Colonic mucosa (tissue), 4 donors: ENCODE measurements at regions not wholly inside any gene's neighbourhood (a gene's known extent, or its start where the extent isn't known, plus 50 kb on each side); places are given as distances from the start of the nearest gene placed in this dataset.

ENCODE experiments used
- DNase-seq: peaks from one replicate; pipeline ENCODE4 v3.0.0-alpha.2; 2020
- H3K27ac ChIP-seq: fragments of 200-600 bp; one replicate; pipeline ENCODE4 v1.8.0; 2021
- H3K27me3 ChIP-seq: fragments of 200-600 bp; one replicate; pipeline ENCODE4 v1.8.0; 2021
- H3K36me3 ChIP-seq: fragments of 200-600 bp; one replicate; pipeline ENCODE4 v1.8.0; 2021
- H3K4me1 ChIP-seq: fragments of 200-600 bp; one replicate; pipeline ENCODE4 v1.8.0; 2021; ENCODE audit warnings: mild to moderate bottlenecking
- H3K4me3 ChIP-seq: fragments of 200-600 bp; one replicate; pipeline ENCODE4 v1.8.0; 2021
- H3K9ac ChIP-seq, 2 donors: one replicate each; pipeline ENCODE4 v1.7.0; 2013; ENCODE audit warnings: control low read depth in 2 of 2, low read depth in 2 of 2, low read length in 2 of 2
- H3K9me3 ChIP-seq: fragments of 200-600 bp; one replicate; pipeline ENCODE4 v1.8.0; 2021
- intact Hi-C: fragments of 100-400 bp; cut with DNase I; formaldehyde crosslinking; loops from one replicate; pipeline ENCODE4 v1.14.1; 2022
- TF ChIP-seq, protein P1 (sequence below): fragments of 200-600 bp; IDR thresholded peaks from one replicate; pipeline ENCODE4 v1.8.0; 2022; ENCODE audit warnings: antibody characterized with exemption, mild to moderate bottlenecking
- donor health status: healthy.
- donor health status: DM: no; HTN: no; CAD: no.
- donor health status: DM: no; HTN: no; CAD: no.

DNA sequence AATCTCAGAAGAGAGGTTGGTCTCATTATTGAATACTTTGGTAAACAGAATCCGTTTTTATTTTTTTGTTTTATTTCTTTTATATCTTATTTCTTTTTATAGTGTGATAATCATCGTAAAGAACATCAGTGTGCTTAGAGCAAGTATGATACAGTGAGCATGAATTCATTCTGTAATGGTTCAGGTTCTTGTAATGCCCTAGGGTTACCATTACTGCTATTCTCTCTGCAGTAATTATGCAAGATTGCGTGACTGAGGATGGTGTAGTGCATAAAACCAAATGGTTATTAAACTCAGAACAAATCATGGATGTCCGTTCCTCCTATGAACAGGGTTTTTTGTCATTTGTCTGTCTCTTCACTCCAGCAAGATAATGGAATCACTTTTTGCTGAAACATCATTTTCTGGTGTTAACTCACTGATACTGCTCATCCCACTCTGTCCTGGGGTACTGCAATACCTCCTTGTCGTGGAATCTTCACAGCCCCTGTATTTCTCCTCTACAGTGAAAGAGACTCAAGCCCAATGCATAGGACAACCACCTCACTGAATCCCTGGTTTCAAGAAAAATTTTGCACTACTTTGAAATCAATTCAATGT, 274.8 kb upstream of the ST6GAL2 start:
- Histone ChIP-seq H3K36me3 (no peaks in the 10 kb centered on the region), H3K4me1 (no peaks in the 10 kb centered on the region), H3K9me3 (no peaks in the 10 kb centered on the region), H3K4me3 (no peak overlapping the region), H3K9ac (no peak overlapping the region), H3K27ac (no peak overlapping the region), H3K27me3 (no peaks in the 10 kb centered on the region)
- intact Hi-C loops: no loop called here
- TF ChIP-seq, protein P1, sequence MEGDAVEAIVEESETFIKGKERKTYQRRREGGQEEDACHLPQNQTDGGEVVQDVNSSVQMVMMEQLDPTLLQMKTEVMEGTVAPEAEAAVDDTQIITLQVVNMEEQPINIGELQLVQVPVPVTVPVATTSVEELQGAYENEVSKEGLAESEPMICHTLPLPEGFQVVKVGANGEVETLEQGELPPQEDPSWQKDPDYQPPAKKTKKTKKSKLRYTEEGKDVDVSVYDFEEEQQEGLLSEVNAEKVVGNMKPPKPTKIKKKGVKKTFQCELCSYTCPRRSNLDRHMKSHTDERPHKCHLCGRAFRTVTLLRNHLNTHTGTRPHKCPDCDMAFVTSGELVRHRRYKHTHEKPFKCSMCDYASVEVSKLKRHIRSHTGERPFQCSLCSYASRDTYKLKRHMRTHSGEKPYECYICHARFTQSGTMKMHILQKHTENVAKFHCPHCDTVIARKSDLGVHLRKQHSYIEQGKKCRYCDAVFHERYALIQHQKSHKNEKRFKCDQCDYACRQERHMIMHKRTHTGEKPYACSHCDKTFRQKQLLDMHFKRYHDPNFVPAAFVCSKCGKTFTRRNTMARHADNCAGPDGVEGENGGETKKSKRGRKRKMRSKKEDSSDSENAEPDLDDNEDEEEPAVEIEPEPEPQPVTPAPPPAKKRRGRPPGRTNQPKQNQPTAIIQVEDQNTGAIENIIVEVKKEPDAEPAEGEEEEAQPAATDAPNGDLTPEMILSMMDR: no peak
- no peak for DNase-seq

GRCh38 chr2:107168141-107168540, 282.2 kb upstream of the ST6GAL2 start:
- Histone ChIP-seq H3K27ac (no peak overlapping the region), H3K9me3 (no peaks in the 10 kb centered on the region), H3K27me3 (no peaks in the 10 kb centered on the region), H3K4me1 (no peaks in the 10 kb centered on the region), H3K9ac (no peak overlapping the region), H3K4me3 (no peak overlapping the region), H3K36me3 (no peaks in the 10 kb centered on the region)
- no peak for DNase-seq
- TF ChIP-seq, protein P1: no peak
- intact Hi-C loops: no loop called here

DNA sequence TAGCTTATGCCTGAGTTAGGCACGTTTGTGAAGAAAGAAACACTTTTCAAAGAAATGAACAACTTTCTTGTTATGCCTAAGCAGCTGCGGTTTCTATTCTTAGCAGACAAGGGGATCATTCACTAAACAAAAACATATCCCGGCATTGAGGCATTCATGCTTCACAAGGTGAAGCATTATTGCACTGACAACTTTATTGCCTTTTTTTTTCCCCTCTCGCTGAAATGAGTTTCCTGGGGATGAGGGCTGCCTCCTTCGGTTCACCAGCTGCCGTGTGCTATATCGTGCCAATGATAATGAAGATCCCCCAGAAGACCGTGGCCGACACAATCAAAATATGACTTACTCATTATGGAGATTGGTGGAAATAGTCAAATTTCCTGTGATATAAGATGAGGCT, 288.2 kb upstream of the ST6GAL2 start:
- H3K36me3 ChIP-seq: no peaks in the 10 kb centered on the region
- DNase-seq: no peak
- H3K27ac ChIP-seq: no peak overlapping the region
- TF ChIP-seq, protein P1: no peak
- H3K27me3 ChIP-seq: no peaks in the 10 kb centered on the region
- H3K9me3 ChIP-seq: no peaks in the 10 kb centered on the region
- H3K9ac ChIP-seq: no peak overlapping the region
- intact Hi-C loops: no loop called here
- no peak overlapping the region for H3K4me3 ChIP-seq
- H3K4me1 ChIP-seq: no peaks in the 10 kb centered on the region

DNA sequence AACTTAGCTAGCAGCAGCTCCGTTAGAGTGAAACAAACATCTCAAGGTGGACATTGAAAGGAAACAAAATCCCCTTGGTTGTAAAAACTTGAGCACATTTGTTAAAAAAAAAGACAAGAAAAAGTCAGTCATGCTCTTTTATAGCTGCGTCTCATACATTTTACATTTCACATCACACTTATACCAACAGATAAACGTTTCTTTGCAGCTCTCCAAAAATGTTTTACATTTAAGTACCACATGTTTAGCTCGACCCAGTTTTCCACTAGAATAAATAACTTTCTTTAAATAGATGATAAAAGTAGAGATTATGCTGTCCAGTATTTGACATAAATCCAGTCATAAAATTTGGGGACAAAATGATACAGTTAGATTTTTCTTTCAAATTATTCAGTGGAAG, 297.0 kb upstream of the ST6GAL2 start:
- no peak overlapping the region for H3K27ac ChIP-seq
- no peaks in the 10 kb centered on the region for H3K27me3 ChIP-seq
- intact Hi-C loops: no loop called here
- no peak overlapping the region for H3K4me3 ChIP-seq
- H3K4me1 ChIP-seq: no peaks in the 10 kb centered on the region
- TF ChIP-seq, protein P1: no peak
- no peaks in the 10 kb centered on the region for H3K36me3 ChIP-seq
- DNase-seq: no peak
- no peak overlapping the region for H3K9ac ChIP-seq
- H3K9me3 ChIP-seq: no peaks in the 10 kb centered on the region

GRCh38 chr2:107187870-107188269, 301.9 kb upstream of the ST6GAL2 start:
- DNase-seq: no peak
- H3K36me3 ChIP-seq: no peaks in the 10 kb centered on the region
- H3K9ac ChIP-seq: no peak overlapping the region
- no peak overlapping the region for H3K27ac ChIP-seq
- no peak overlapping the region for H3K4me3 ChIP-seq
- H3K4me1 ChIP-seq: no peaks in the 10 kb centered on the region
- TF ChIP-seq, protein P1: no peak
- intact Hi-C loops: no loop called here
- H3K27me3 ChIP-seq: no peaks in the 10 kb centered on the region
- no peaks in the 10 kb centered on the region for H3K9me3 ChIP-seq

DNA sequence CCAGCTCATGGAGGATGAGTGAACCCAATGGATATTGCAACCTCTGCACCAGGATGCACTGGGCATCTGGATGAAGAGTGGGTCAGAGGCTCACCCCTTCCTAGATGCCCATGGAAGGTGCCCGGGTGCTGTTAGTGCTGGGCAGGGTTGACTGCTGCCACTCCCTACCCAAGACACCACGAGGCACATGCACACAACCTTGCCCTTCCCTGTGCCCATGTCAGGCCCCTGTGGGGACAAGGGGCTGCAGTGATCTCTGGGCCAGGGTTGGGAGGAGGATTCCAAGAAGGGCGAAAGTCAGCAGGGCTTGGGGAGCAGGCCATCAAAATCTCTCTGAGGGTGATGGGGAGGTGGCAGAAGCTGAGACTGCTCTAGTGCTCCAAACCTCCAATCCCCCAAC, 309.7 kb upstream of the ST6GAL2 start:
- no peak overlapping the region for H3K27ac ChIP-seq
- intact Hi-C loops: no loop called here
- H3K27me3 ChIP-seq: no peaks in the 10 kb centered on the region
- H3K9ac ChIP-seq: no peak overlapping the region
- no peaks in the 10 kb centered on the region for H3K4me1 ChIP-seq
- H3K9me3 ChIP-seq: no peaks in the 10 kb centered on the region
- no peaks in the 10 kb centered on the region for H3K36me3 ChIP-seq
- DNase-seq: no peak
- TF ChIP-seq, protein P1: no peak
- no peak overlapping the region for H3K4me3 ChIP-seq
